ENCODE measurements at regions not wholly inside any gene's neighbourhood (a gene's known extent, or its start where the extent isn't known, plus 50 kb on each side); places are given as distances from the start of the nearest gene placed in this dataset.

- intact Hi-C loops (cut with DNase I): no loop called here
- no peaks in the 10 kb centered on the region for H3K9me3 ChIP-seq
- WGBS: 92% methylated on average over 7 of the region's 8 CpGs
- no peak overlapping the region for H3K27ac ChIP-seq
- H3K36me3 ChIP-seq: no peaks in the 10 kb centered on the region
- no peak for DNase-seq (ENCODE audit: low spot score)
- TF ChIP-seq CTCF (IDR thresholded peaks at IDR 0.05) (no peak), POLR2AphosphoS5 (IDR thresholded peaks at IDR 0.05) (no peak), POLR2A (IDR thresholded peaks at IDR 0.05) (no peak)
- no peaks in the 10 kb centered on the region for H3K27me3 ChIP-seq (replicated peaks; ENCODE audit: insufficient read depth)
- H3K4me1 ChIP-seq (replicated peaks): no peaks in the 10 kb centered on the region
- H3K4me3 ChIP-seq: no peak overlapping the region
These were observed 221.4 kb downstream of the GADD45G start for GRCh38 chr9:89826186-89826585.

GRCh38 chr9:89829346-89829745 lies 224.5 kb downstream of the GADD45G start:
- Histone ChIP-seq H3K27ac (no peak overlapping the region), H3K27me3 (replicated peaks; ENCODE audit: insufficient read depth) (no peaks in the 10 kb centered on the region), H3K4me3 (no peak overlapping the region), H3K9me3 (no peaks in the 10 kb centered on the region), H3K4me1 (replicated peaks) (no peaks in the 10 kb centered on the region), H3K36me3 (no peaks in the 10 kb centered on the region)
- intact Hi-C loops (cut with DNase I): no loop called here
- DNase-seq (ENCODE audit: low spot score): no peak
- no peak for TF ChIP-seq POLR2AphosphoS5 (IDR thresholded peaks at IDR 0.05)
- no peak for TF ChIP-seq CTCF (IDR thresholded peaks at IDR 0.05)
- no peak for TF ChIP-seq POLR2A (IDR thresholded peaks at IDR 0.05)
- WGBS: 91% methylated on average over 4 of the region's 4 CpGs

GRCh38 chr9:89835666-89836065 lies 230.9 kb downstream of the GADD45G start:
- DNase-seq (ENCODE audit: low spot score): no peak
- TF ChIP-seq POLR2A (IDR thresholded peaks at IDR 0.05) (no peak), POLR2AphosphoS5 (IDR thresholded peaks at IDR 0.05) (no peak), CTCF (IDR thresholded peaks at IDR 0.05) (no peak)
- Histone ChIP-seq H3K4me3 (no peak overlapping the region), H3K4me1 (replicated peaks) (no peaks in the 10 kb centered on the region), H3K9me3 (no peaks in the 10 kb centered on the region), H3K27ac (no peak overlapping the region), H3K27me3 (replicated peaks; ENCODE audit: insufficient read depth) (no peaks in the 10 kb centered on the region), H3K36me3 (no peaks in the 10 kb centered on the region)
- 67% methylated on average over 5 of the region's 5 CpGs for WGBS
- intact Hi-C loops (cut with DNase I): no loop called here

- 52% methylated on average over 11 of the region's 11 CpGs for WGBS
- no peak for TF ChIP-seq POLR2A (IDR thresholded peaks at IDR 0.05)
- TF ChIP-seq POLR2AphosphoS5 (IDR thresholded peaks at IDR 0.05): peak; percentile 5
- no peak for TF ChIP-seq CTCF (IDR thresholded peaks at IDR 0.05)
- no peak for DNase-seq (ENCODE audit: low spot score)
- no peak overlapping the region for H3K4me3 ChIP-seq
- H3K4me1 ChIP-seq (replicated peaks): no peaks in the 10 kb centered on the region
- H3K36me3 ChIP-seq: no peaks in the 10 kb centered on the region
- no peaks in the 10 kb centered on the region for H3K27me3 ChIP-seq (replicated peaks; ENCODE audit: insufficient read depth)
- intact Hi-C loops (cut with DNase I): no loop called here
- H3K9me3 ChIP-seq: no peaks in the 10 kb centered on the region
- H3K27ac ChIP-seq: no peak overlapping the region
These were observed 232.5 kb downstream of the GADD45G start for GRCh38 chr9:89837162-89837933.

GRCh38 chr9:89837934-89838310 lies 233.1 kb downstream of the GADD45G start:
- DNase-seq (ENCODE audit: low spot score): no peak
- Histone ChIP-seq H3K4me3 (no peak overlapping the region), H3K27ac (no peak overlapping the region), H3K9me3 (no peaks in the 10 kb centered on the region), H3K4me1 (replicated peaks) (no peaks in the 10 kb centered on the region), H3K36me3 (no peaks in the 10 kb centered on the region), H3K27me3 (replicated peaks; ENCODE audit: insufficient read depth) (no peaks in the 10 kb centered on the region)
- intact Hi-C loops (cut with DNase I): no loop called here
- TF ChIP-seq POLR2AphosphoS5 (IDR thresholded peaks at IDR 0.05) (no peak), CTCF (IDR thresholded peaks at IDR 0.05) (no peak), POLR2A (IDR thresholded peaks at IDR 0.05) (no peak)
- 91% methylated on average over 5 of the region's 5 CpGs for WGBS
